ENCODE measurements at regions not wholly inside any gene's neighbourhood (a gene's known extent, or its start where the extent isn't known, plus 50 kb on each side); places are given as distances from the start of the nearest gene placed in this dataset.

- no peak for TF ChIP-seq POLR2A (IDR thresholded peaks at IDR 0.05)
- no peak for TF ChIP-seq CTCF (IDR thresholded peaks at IDR 0.05)
- no peak for TF ChIP-seq EP300 (IDR thresholded peaks at IDR 0.05)
Observed at GRCh38 chr3:77898621-77899020, 858.7 kb downstream of the ROBO2 start.

Measured in upper lobe of left lung (tissue), 4 donors.